ENCODE measurements at regions not wholly inside any gene's neighbourhood (a gene's known extent, or its start where the extent isn't known, plus 50 kb on each side); places are given as distances from the start of the nearest gene placed in this dataset.
A peak's percentile ranks its signal among the peaks of the same experiment; 100 is the strongest.

- no peak for TF ChIP-seq CTCF (IDR thresholded peaks at IDR 0.05; ENCODE audit: insufficient read depth, low read length, poor library complexity, severe bottlenecking)
- no peaks in the 10 kb centered on the region for H3K36me3 ChIP-seq (ENCODE audit: control insufficient read depth, insufficient read depth, low read length)
- no peaks in the 10 kb centered on the region for H3K27me3 ChIP-seq (ENCODE audit: control insufficient read depth, insufficient read depth, low read length)
- H3K4me3 ChIP-seq (ENCODE audit: low read depth, low read length): no peak overlapping the region
- DNase-seq (ENCODE audit: low read depth): no peak
These were observed 763.2 kb upstream of the CHAC2 start for GRCh38 chr2:53004413-53004812.

- no peak for DNase-seq (ENCODE audit: low read depth)
- H3K4me3 ChIP-seq (ENCODE audit: low read depth, low read length): no peak overlapping the region
- no peaks in the 10 kb centered on the region for H3K27me3 ChIP-seq (ENCODE audit: control insufficient read depth, insufficient read depth, low read length)
- TF ChIP-seq CTCF (IDR thresholded peaks at IDR 0.05; ENCODE audit: insufficient read depth, low read length, poor library complexity, severe bottlenecking): no peak
- no peaks in the 10 kb centered on the region for H3K36me3 ChIP-seq (ENCODE audit: control insufficient read depth, insufficient read depth, low read length)
These were observed 772.2 kb upstream of the CHAC2 start for GRCh38 chr2:52995424-52995823.

- H3K4me3 ChIP-seq (ENCODE audit: low read depth, low read length): no peak overlapping the region
- no peak for DNase-seq (ENCODE audit: low read depth)
- no peaks in the 10 kb centered on the region for H3K27me3 ChIP-seq (ENCODE audit: control insufficient read depth, insufficient read depth, low read length)
- H3K36me3 ChIP-seq (ENCODE audit: control insufficient read depth, insufficient read depth, low read length): no peaks in the 10 kb centered on the region
- TF ChIP-seq CTCF (IDR thresholded peaks at IDR 0.05; ENCODE audit: insufficient read depth, low read length, poor library complexity, severe bottlenecking): peak; percentile 79
These were observed 791.3 kb upstream of the CHAC2 start for GRCh38 chr2:52976143-52976949.

GRCh38 chr2:52974127-52974526 lies 793.5 kb upstream of the CHAC2 start:
- H3K36me3 ChIP-seq (ENCODE audit: control insufficient read depth, insufficient read depth, low read length): no peaks in the 10 kb centered on the region
- DNase-seq (ENCODE audit: low read depth): no peak
- no peak for TF ChIP-seq CTCF (IDR thresholded peaks at IDR 0.05; ENCODE audit: insufficient read depth, low read length, poor library complexity, severe bottlenecking)
- H3K27me3 ChIP-seq (ENCODE audit: control insufficient read depth, insufficient read depth, low read length): no peaks in the 10 kb centered on the region
- H3K4me3 ChIP-seq (ENCODE audit: low read depth, low read length): no peak overlapping the region

GRCh38 chr2:52970642-52971041 lies 797.0 kb upstream of the CHAC2 start:
- Histone ChIP-seq H3K4me3 (ENCODE audit: low read depth, low read length) (no peak overlapping the region), H3K27me3 (ENCODE audit: control insufficient read depth, insufficient read depth, low read length) (no peaks in the 10 kb centered on the region), H3K36me3 (ENCODE audit: control insufficient read depth, insufficient read depth, low read length) (no peaks in the 10 kb centered on the region)
- no peak for TF ChIP-seq CTCF (IDR thresholded peaks at IDR 0.05; ENCODE audit: insufficient read depth, low read length, poor library complexity, severe bottlenecking)
- DNase-seq (ENCODE audit: low read depth): no peak

GRCh38 chr2:52968043-52968442 lies 799.6 kb upstream of the CHAC2 start:
- TF ChIP-seq CTCF (IDR thresholded peaks at IDR 0.05; ENCODE audit: insufficient read depth, low read length, poor library complexity, severe bottlenecking): no peak
- H3K27me3 ChIP-seq (ENCODE audit: control insufficient read depth, insufficient read depth, low read length): no peaks in the 10 kb centered on the region
- no peaks in the 10 kb centered on the region for H3K36me3 ChIP-seq (ENCODE audit: control insufficient read depth, insufficient read depth, low read length)
- no peak overlapping the region for H3K4me3 ChIP-seq (ENCODE audit: low read depth, low read length)
- DNase-seq (ENCODE audit: low read depth): no peak
